PC-3 (cell line): ENCODE measurements at regions not wholly inside any gene's neighbourhood (a gene's known extent, or its start where the extent isn't known, plus 50 kb on each side); places are given as distances from the start of the nearest gene placed in this dataset.
"Not testable (repeated sequence)": the region's sequence is repeated elsewhere in the genome, so short reads cannot be mapped to it uniquely, and the experiment has no call there.

Source experiments
- ATAC-seq: fragments of 200-7000 bp; cut with Tn5 transposase; 2 replicates; pipeline ENCODE4 v1.9.1; 2020; ENCODE audit warnings: mild to moderate bottlenecking, moderate library complexity
- BruUV-seq: library from RNA; stranded (reverse); fragments of 400-500 nt; replicated peaks from 2 replicates; lab custom pipeline; 2021; lab: Mats Ljungman, UMichigan
- CTCF ChIA-PET: fragments of 300-600 bp; sonication (Branson Sonifier 250); formaldehyde crosslinking; loops from one replicate; lab custom pipeline; 2022; ENCODE audit warnings: antibody characterized with exemption; lab: Charles Lee
- POLR2A ChIA-PET: fragments of 300-600 bp; sonication (Branson Sonifier 250); formaldehyde crosslinking; loops from one replicate; lab custom pipeline; 2022; ENCODE audit warnings: antibody characterized with exemption; ENCODE audit not compliant: unreplicated experiment; lab: Charles Lee
- DNase-seq: peaks from one replicate; pipeline ENCODE4 v3.0.0-alpha.2; 2015
- H2AFZ ChIP-seq: fragments of 300-600 bp; sonication (generic); 2 replicates; pipeline ENCODE4 v1.6.0; 2016; ENCODE audit warnings: antibody characterized with exemption, low read length
- H3F3A ChIP-seq: fragments of 300-600 bp; sonication (generic); one replicate; pipeline ENCODE4 v1.6.0; 2017; ENCODE audit warnings: antibody characterized with exemption, low read length, control low read depth, mild to moderate bottlenecking; ENCODE audit not compliant: unreplicated experiment
- H3K27ac ChIP-seq: fragments of 300-600 bp; sonication (generic); 2 replicates; pipeline ENCODE4 v1.5.1; 2016; ENCODE audit warnings: mild to moderate bottlenecking, low read length
- H3K27me3 ChIP-seq: fragments of 300-600 bp; sonication (generic); 2 replicates; pipeline ENCODE4 v1.6.1; 2016; ENCODE audit warnings: low read length, mixed read lengths
- H3K36me3 ChIP-seq: fragments of 300-600 bp; sonication (generic); 2 replicates; pipeline ENCODE4 v1.6.1; 2016; ENCODE audit warnings: low read depth, mixed run types, low read length, mixed read lengths
- H3K4me1 ChIP-seq: fragments of 300-600 bp; sonication (generic); 2 replicates; pipeline ENCODE4 v1.5.1; 2016; ENCODE audit warnings: low read length; ENCODE audit not compliant: insufficient read depth
- H3K4me2 ChIP-seq: fragments of 300-600 bp; sonication (generic); 2 replicates; pipeline ENCODE4 v1.6.0; 2016; ENCODE audit warnings: low read length
- H3K4me3 ChIP-seq: fragments of 300-600 bp; sonication (generic); 2 replicates; pipeline ENCODE4 v1.5.1; 2016; ENCODE audit warnings: mild to moderate bottlenecking, low read length, mixed read lengths
- H3K79me2 ChIP-seq: fragments of 300-600 bp; sonication (generic); 2 replicates; pipeline ENCODE4 v1.6.1; 2017; ENCODE audit warnings: low read length, mixed read lengths
- H3K9ac ChIP-seq: fragments of 300-600 bp; sonication (generic); 2 replicates; pipeline ENCODE4 v1.6.0; 2016; ENCODE audit warnings: mild to moderate bottlenecking, low read length
- H3K9me2 ChIP-seq: fragments of 300-600 bp; sonication (generic); replicated peaks from 2 replicates; pipeline ENCODE4 v1.6.1; 2016; ENCODE audit warnings: mixed run types, low read length, mixed read lengths
- H3K9me3 ChIP-seq: fragments of 300-600 bp; sonication (generic); 2 replicates; pipeline ENCODE4 v1.6.1; 2016; ENCODE audit warnings: low read length, mixed read lengths
- H4K20me1 ChIP-seq: fragments of 300-600 bp; sonication (generic); 2 replicates; pipeline ENCODE4 v1.6.1; 2016; ENCODE audit warnings: low read length, mixed read lengths
- EZH2 ChIP-seq: fragments of 300-600 bp; sonication (generic); IDR thresholded peaks from one replicate; pipeline ENCODE4 v1.6.1; 2017; ENCODE audit warnings: antibody characterized with exemption, mild to moderate bottlenecking, low read length; ENCODE audit not compliant: unreplicated experiment
- EZH2phosphoT487 ChIP-seq: fragments of 300-600 bp; sonication (generic); IDR thresholded peaks from 2 replicates; pipeline ENCODE4 v1.6.1; 2018; ENCODE audit warnings: mild to moderate bottlenecking, antibody characterized with exemption, low read length, borderline replicate concordance
- intact Hi-C: fragments of 100-400 bp; cut with micrococcal nuclease; formaldehyde crosslinking; loops from 2 replicates; pipeline ENCODE4 v1.9.0; 2023
- TF ChIP-seq, protein P1 (sequence below): fragments of 300-600 bp; sonication (generic); conservative IDR thresholded peaks from 2 replicates; pipeline ENCODE4 v1.5.1; 2017; ENCODE audit warnings: antibody characterized with exemption, low read depth, mild to moderate bottlenecking, low read length

DNA sequence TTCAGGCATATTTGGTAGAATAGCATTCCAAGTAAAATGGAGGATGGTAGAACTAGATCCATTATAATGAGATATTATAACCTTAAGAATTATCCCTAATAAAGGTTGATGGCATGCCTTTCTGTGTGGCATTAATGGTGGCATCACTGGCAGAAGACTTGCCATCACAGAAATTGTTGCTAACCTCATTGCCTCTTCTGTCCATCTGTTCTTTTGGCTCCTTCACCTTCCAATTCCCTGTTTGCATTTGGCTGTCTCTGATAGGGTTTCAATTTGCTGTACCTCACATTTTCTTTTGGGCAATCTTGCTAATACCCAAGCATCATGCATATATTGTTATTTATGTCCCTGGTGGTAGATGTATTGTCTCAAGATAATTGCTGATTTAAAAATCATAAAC is 98.9 kb downstream of the SMPDL3A start:
- TF ChIP-seq EZH2 (no peak), EZH2phosphoT487 (no peak)
- TF ChIP-seq, protein P1, sequence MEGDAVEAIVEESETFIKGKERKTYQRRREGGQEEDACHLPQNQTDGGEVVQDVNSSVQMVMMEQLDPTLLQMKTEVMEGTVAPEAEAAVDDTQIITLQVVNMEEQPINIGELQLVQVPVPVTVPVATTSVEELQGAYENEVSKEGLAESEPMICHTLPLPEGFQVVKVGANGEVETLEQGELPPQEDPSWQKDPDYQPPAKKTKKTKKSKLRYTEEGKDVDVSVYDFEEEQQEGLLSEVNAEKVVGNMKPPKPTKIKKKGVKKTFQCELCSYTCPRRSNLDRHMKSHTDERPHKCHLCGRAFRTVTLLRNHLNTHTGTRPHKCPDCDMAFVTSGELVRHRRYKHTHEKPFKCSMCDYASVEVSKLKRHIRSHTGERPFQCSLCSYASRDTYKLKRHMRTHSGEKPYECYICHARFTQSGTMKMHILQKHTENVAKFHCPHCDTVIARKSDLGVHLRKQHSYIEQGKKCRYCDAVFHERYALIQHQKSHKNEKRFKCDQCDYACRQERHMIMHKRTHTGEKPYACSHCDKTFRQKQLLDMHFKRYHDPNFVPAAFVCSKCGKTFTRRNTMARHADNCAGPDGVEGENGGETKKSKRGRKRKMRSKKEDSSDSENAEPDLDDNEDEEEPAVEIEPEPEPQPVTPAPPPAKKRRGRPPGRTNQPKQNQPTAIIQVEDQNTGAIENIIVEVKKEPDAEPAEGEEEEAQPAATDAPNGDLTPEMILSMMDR: no peak

DNA sequence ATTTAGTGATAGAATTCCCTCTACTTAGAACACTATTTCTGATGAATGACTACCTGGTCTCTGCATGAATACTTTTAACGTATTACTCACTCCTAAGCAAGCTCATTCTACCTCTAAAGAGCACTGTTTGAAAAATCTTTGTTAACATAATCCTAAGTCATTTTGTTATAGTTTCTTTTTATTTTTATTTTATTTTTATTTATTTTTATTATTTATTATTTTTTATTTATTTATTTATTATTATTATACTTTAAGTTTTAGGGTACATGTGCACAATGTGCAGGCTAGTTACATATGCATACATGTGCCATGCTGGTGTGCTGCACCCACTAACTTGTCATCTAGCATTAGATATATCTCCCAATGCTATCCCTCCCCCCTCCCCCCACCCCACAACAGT is 99.6 kb downstream of the SMPDL3A start:
- H3K79me2 ChIP-seq, H4K20me1 ChIP-seq, H2AFZ ChIP-seq, H3K9ac ChIP-seq, H3K4me2 ChIP-seq, DNase-seq, H3K9me2 ChIP-seq, intact Hi-C loops, H3K4me3 ChIP-seq, CTCF ChIA-PET, H3K36me3 ChIP-seq, POLR2A ChIA-PET, H3K27ac ChIP-seq, BruUV-seq, ATAC-seq, H3K9me3 ChIP-seq, H3F3A ChIP-seq, H3K4me1 ChIP-seq, H3K27me3 ChIP-seq: not testable (repeated sequence)

More for the DNA sequence above, 98.9 kb downstream of the SMPDL3A start:
- Histone ChIP-seq H3K36me3 (no peaks in the 10 kb centered on the region), H2AFZ (no peak overlapping the region), H3K4me3 (no peak overlapping the region), H3K4me1 (no peaks in the 10 kb centered on the region), H3K9me2 (no peaks in the 10 kb centered on the region), H3F3A (no peaks in the 10 kb centered on the region), H3K9ac (no peak overlapping the region), H4K20me1 (no peaks in the 10 kb centered on the region), H3K27ac (no peak overlapping the region), H3K27me3 (no peaks in the 10 kb centered on the region), H3K9me3 (no peaks in the 10 kb centered on the region), H3K4me2 (no peak overlapping the region), H3K79me2 (no peaks in the 10 kb centered on the region)
- no peak for DNase-seq
- BruUV-seq: no TSS peak
- POLR2A ChIA-PET: no interaction called here
- ATAC-seq: no peak
- CTCF ChIA-PET: no interaction called here
- intact Hi-C loops: no loop called here

DNA sequence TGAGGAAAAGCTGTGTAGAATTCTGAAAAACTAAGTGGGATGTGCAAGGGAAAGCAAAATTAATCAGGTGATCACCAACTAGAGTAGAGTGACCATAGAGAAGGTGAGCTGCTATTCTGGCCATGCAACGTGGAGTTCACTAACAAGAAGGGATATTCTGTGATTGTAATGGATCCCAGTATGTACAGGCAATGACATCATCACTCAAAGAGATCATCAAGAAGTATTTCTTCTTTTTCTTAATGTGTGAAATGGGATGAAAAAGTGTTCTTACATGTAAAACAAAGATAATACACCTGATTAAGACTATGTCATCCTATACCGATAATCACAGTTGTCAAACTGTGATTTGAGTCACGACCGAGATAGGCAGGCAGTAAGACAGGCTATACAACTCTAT is 101.2 kb downstream of the SMPDL3A start:
- H3K27ac ChIP-seq: no peak overlapping the region
- H3K27me3 ChIP-seq: no peaks in the 10 kb centered on the region
- no peaks in the 10 kb centered on the region for H3K36me3 ChIP-seq
- no peaks in the 10 kb centered on the region for H3K9me3 ChIP-seq
- no peaks in the 10 kb centered on the region for H3K4me1 ChIP-seq
- POLR2A ChIA-PET: no interaction called here
- no peaks in the 10 kb centered on the region for H3K79me2 ChIP-seq
- no peak overlapping the region for H3K4me3 ChIP-seq
- TF ChIP-seq EZH2phosphoT487 (no peak), EZH2 (no peak)
- TF ChIP-seq, protein P1: no peak
- no peak overlapping the region for H2AFZ ChIP-seq
- no peak overlapping the region for H3K9ac ChIP-seq
- H4K20me1 ChIP-seq: no peaks in the 10 kb centered on the region
- CTCF ChIA-PET: no interaction called here
- H3K9me2 ChIP-seq: no peaks in the 10 kb centered on the region
- H3K4me2 ChIP-seq: no peak overlapping the region
- intact Hi-C loops: no loop called here
- no peaks in the 10 kb centered on the region for H3F3A ChIP-seq
- ATAC-seq (no peak), DNase-seq (no peak)
- BruUV-seq: no TSS peak
